ENCODE measurements at regions not wholly inside any gene's neighbourhood (a gene's known extent, or its start where the extent isn't known, plus 50 kb on each side); places are given as distances from the start of the nearest gene placed in this dataset.

DNA sequence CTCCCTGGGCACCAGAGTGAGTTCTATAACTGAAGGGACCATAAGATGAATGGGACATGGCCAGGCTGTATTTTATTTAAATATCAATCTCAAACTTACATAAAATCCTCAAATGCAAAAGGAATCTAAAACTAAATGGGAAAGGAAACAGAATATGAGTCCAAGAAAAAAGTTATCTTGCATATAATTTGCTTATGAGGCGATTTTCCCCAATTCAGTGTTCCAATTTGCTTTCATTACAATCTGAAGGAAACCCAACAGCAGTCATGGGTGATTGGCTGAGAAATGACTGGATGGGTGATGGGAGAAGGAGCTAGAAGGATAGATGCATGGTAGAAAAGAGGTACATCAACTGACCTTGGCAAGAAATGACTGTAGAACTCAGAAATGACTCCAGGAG, 511.3 kb upstream of the TENM3 start:
- DNase-seq (no peak), ATAC-seq (no peak)
- Histone ChIP-seq H3K4me1 (no peaks in the 10 kb centered on the region), H3K27ac (no peak overlapping the region), H3K27me3 (no peaks in the 10 kb centered on the region), H3K36me3 (no peaks in the 10 kb centered on the region), H3K4me3 (no peak overlapping the region), H3K9me3 (no peaks in the 10 kb centered on the region)
- intact Hi-C loops (cut with DNase I), result no loop called here
- no peak for TF ChIP-seq CTCF (IDR thresholded peaks at IDR 0.05)
- WGBS, 2 donors, result 75 to 81% methylated on average over 1 of the region's 1 CpG

GRCh38 chr4:181737744-181738143, 505.5 kb upstream of the TENM3 start:
- Histone ChIP-seq H3K9me3 (no peaks in the 10 kb centered on the region), H3K36me3 (no peaks in the 10 kb centered on the region), H3K4me3 (no peak overlapping the region), H3K4me1 (no peaks in the 10 kb centered on the region), H3K27ac (no peak overlapping the region), H3K27me3 (no peaks in the 10 kb centered on the region)
- intact Hi-C loops (cut with DNase I), result no loop called here
- no peak for ATAC-seq
- DNase-seq, result no peak
- 78 to 81% methylated on average over 4 of the region's 4 CpGs for WGBS, 2 donors
- TF ChIP-seq CTCF (IDR thresholded peaks at IDR 0.05), result no peak

DNA sequence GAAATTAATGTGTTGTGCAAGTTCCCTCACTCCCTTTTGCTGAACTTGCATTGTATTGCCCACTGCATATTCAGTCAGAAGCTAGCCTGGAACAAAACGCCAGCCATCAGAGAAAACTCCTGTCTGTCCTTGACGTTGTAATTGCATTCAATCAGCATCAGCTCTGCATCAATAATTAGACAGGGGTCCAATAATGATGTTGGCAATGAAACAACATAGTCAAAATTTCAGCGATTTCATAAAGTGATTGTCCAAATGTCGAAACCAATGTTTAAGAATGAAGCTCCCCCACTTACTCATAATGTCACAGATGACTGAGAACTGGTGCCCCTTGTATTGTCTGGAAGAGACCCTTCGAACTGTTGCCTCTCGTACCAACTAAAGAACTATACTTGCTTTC, 504.2 kb upstream of the TENM3 start:
- H3K4me3 ChIP-seq, result no peak overlapping the region
- WGBS, 2 donors, result 84% methylated on average over 6 of the region's 6 CpGs
- TF ChIP-seq CTCF (IDR thresholded peaks at IDR 0.05), result no peak
- ATAC-seq (no peak), DNase-seq (no peak)
- peaks cover 0 to 4% (median 0%) of the 10 kb centered on the region in 11 donors for H3K9me3 ChIP-seq
- H3K27me3 ChIP-seq, result no peaks in the 10 kb centered on the region
- no peaks in the 10 kb centered on the region for H3K36me3 ChIP-seq
- intact Hi-C loops (cut with DNase I), result no loop called here
- no peak overlapping the region for H3K27ac ChIP-seq
- no peaks in the 10 kb centered on the region for H3K4me1 ChIP-seq

DNA sequence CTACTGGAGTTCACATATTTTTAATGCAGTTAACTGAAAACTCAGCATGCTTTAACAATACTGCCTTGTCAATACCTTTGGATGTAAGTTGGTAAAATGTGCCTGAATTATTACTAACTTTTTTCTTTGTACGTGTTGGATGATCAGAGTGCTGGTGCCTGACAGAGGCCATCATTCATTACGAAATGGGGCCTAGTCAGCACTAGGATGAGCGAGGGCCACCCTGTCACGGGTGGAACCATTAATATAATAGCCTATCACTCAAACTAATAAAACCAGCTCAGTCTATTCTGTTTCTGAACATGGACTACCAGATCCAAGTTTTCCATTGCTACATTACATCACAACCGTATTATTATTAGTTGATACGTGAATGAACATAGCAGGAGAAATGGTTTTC, 501.7 kb upstream of the TENM3 start:
- Histone ChIP-seq H3K9me3 (peaks cover 0 to 4% (median 0%) of the 10 kb centered on the region in 11 donors), H3K4me1 (no peaks in the 10 kb centered on the region), H3K27ac (no peak overlapping the region), H3K4me3 (no peak overlapping the region), H3K36me3 (no peaks in the 10 kb centered on the region), H3K27me3 (no peaks in the 10 kb centered on the region)
- intact Hi-C loops (cut with DNase I), result no loop called here
- TF ChIP-seq CTCF (IDR thresholded peaks at IDR 0.05), result no peak
- WGBS, 2 donors, result 85 to 86% methylated on average over 6 of the region's 6 CpGs
- ATAC-seq, result no peak
- DNase-seq, result no peak
